HG02840 (cell line): ENCODE measurements at regions not wholly inside any gene's neighbourhood (a gene's known extent, or its start where the extent isn't known, plus 50 kb on each side); places are given as distances from the start of the nearest gene placed in this dataset.

Experiments used
- ATAC-seq: cut with Tn5 transposase; IDR thresholded peaks from one replicate; pipeline ENCODE4 v1.9.1; 2021; ENCODE audit warnings: mild to moderate bottlenecking, moderate library complexity, moderate number of reproducible peaks; ENCODE audit not compliant: unreplicated experiment, low FRiP score

- ATAC-seq, result no peak
Observed at GRCh38 chr2:2715036-2715818, 384.2 kb upstream of the MYT1L start.

- ATAC-seq, result no peak
Observed at GRCh38 chr2:2714408-2714807, 383.3 kb upstream of the MYT1L start.

GRCh38 chr2:2709431-2709770, 378.3 kb upstream of the MYT1L start:
- no peak for ATAC-seq

- no peak for ATAC-seq
Observed at GRCh38 chr2:2708575-2709430, 377.7 kb upstream of the MYT1L start.

- ATAC-seq, result no peak
Observed at GRCh38 chr2:2707206-2707991, 376.3 kb upstream of the MYT1L start.

- no peak for ATAC-seq
Observed at GRCh38 chr2:2706306-2706705, 375.2 kb upstream of the MYT1L start.

- ATAC-seq, result no peak
Observed at GRCh38 chr2:2705871-2706270, 374.8 kb upstream of the MYT1L start.

- no peak for ATAC-seq
Observed at GRCh38 chr2:2704428-2705090, 373.5 kb upstream of the MYT1L start.

GRCh38 chr2:2703762-2704427, 372.8 kb upstream of the MYT1L start:
- ATAC-seq, result no peak

GRCh38 chr2:2703172-2703571, 372.1 kb upstream of the MYT1L start:
- ATAC-seq, result no peak

- ATAC-seq, result no peak
Observed at GRCh38 chr2:2702385-2702784, 371.3 kb upstream of the MYT1L start.

GRCh38 chr2:2701813-2702212, 370.7 kb upstream of the MYT1L start:
- no peak for ATAC-seq

- ATAC-seq, result no peak
Observed at GRCh38 chr2:2701176-2701781, 370.2 kb upstream of the MYT1L start.

- ATAC-seq, result no peak
Observed at GRCh38 chr2:2699121-2699505, 368.0 kb upstream of the MYT1L start.

GRCh38 chr2:2698182-2699120, 367.4 kb upstream of the MYT1L start:
- no peak for ATAC-seq

GRCh38 chr2:2696733-2697455, 365.8 kb upstream of the MYT1L start:
- no peak for ATAC-seq

GRCh38 chr2:2696325-2696724, 365.2 kb upstream of the MYT1L start:
- no peak for ATAC-seq

- no peak for ATAC-seq
Observed at GRCh38 chr2:2694746-2695145, 363.7 kb upstream of the MYT1L start.
